Bronchial epithelial cell (primary cell): ENCODE measurements at regions not wholly inside any gene's neighbourhood (a gene's known extent, or its start where the extent isn't known, plus 50 kb on each side); places are given as distances from the start of the nearest gene placed in this dataset.

ENCODE experiments used
- DNase-seq: peaks from one replicate; pipeline ENCODE4 v3.0.0-alpha.2; 2010; ENCODE audit warnings: low read depth
- FAIRE-seq: peaks from 2 replicates; lab custom pipeline; 2011; peaks lifted over from hg19 to GRCh38; lab: Jason Lieb, UNC
- H3K27me3 ChIP-seq: 2 replicates; pipeline ENCODE4 v1.5.1; 2011; ENCODE audit warnings: low read length; ENCODE audit not compliant: control insufficient read depth, insufficient read depth
- H3K36me3 ChIP-seq: 2 replicates; pipeline ENCODE4 v1.5.1; 2011; ENCODE audit warnings: low read length; ENCODE audit not compliant: control insufficient read depth, insufficient read depth
- H3K4me3 ChIP-seq: 2 replicates; pipeline ENCODE4 v1.5.1; 2011; ENCODE audit warnings: mild to moderate bottlenecking, low read depth, low read length, control low read depth
- TF ChIP-seq, protein P1 (sequence below): IDR thresholded peaks from 2 replicates; pipeline ENCODE4 v1.5.1; 2011; ENCODE audit warnings: mild to moderate bottlenecking, moderate library complexity, low read length, control low read depth, inconsistent platforms; ENCODE audit not compliant: insufficient read depth, severe bottlenecking

DNA sequence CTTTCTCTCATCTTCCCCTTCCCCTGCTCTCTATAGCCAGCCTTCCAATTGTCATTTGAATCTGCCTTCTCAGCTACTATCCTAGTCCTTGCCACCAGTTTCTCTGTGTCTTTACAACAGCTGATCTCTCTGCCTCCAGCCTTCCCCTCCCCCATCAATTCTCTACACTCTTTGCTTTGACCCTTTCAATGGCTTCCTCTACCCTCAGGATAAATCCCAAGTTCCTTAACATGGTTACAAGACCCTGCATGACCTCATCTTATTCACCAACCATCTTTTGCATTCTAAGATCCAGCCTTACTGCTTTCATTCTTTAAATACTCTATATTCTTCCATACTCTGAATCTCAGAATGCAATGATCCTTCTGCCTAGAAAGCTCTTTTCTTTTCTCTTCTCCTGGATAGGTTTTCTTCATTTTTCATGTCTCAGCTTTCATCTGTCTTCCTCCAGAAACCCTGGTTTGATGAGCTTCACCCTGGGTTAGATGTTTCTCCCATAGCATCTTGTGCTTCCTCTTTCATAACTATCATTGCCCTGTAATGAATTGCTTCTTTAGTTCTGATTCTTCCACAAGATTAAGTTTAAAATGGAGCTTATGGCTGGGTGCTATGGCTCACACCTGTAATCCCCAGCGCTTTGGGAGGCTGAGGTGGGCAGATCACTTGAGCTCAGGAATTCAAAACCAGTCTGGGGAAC is 58.6 kb upstream of the ZSWIM6 start:
- DNase-seq (no peak), FAIRE-seq (no peak)
- TF ChIP-seq, protein P1, sequence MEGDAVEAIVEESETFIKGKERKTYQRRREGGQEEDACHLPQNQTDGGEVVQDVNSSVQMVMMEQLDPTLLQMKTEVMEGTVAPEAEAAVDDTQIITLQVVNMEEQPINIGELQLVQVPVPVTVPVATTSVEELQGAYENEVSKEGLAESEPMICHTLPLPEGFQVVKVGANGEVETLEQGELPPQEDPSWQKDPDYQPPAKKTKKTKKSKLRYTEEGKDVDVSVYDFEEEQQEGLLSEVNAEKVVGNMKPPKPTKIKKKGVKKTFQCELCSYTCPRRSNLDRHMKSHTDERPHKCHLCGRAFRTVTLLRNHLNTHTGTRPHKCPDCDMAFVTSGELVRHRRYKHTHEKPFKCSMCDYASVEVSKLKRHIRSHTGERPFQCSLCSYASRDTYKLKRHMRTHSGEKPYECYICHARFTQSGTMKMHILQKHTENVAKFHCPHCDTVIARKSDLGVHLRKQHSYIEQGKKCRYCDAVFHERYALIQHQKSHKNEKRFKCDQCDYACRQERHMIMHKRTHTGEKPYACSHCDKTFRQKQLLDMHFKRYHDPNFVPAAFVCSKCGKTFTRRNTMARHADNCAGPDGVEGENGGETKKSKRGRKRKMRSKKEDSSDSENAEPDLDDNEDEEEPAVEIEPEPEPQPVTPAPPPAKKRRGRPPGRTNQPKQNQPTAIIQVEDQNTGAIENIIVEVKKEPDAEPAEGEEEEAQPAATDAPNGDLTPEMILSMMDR, result no peak
- Histone ChIP-seq H3K36me3 (no peaks in the 10 kb centered on the region), H3K4me3 (no peak overlapping the region), H3K27me3 (no peaks in the 10 kb centered on the region)

GRCh38 chr5:61274511-61274911 is 57.5 kb upstream of the ZSWIM6 start:
- FAIRE-seq, result no peak
- TF ChIP-seq, protein P1, result no peak
- H3K36me3 ChIP-seq, result no peaks in the 10 kb centered on the region

DNA sequence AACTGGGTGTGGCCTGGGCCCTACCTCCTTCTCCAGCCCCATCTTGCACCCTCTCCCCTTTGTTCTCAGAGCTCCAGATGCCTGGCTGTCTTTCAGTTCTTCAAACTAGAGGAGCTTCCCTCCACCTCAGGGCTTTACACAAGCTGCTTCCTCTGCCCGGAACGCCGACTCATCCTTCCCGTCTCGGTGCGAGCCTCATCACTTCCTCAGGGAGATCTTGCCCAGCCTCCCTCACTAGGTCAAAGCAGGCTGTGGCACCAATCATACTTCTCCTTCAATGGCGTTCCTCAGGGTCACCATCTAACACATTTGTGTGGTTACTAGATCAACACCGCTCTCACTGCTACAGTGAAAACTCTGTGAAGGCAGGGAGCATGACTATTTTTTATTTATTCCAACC is 56.2 kb upstream of the ZSWIM6 start:
- FAIRE-seq (no peak), DNase-seq (peak; percentile 75)
- Histone ChIP-seq H3K4me3 (no peak overlapping the region), H3K36me3 (no peaks in the 10 kb centered on the region), H3K27me3 (no peaks in the 10 kb centered on the region)
- TF ChIP-seq, protein P1, result no peak

More at GRCh38 chr5:61274511-61274911, 57.5 kb upstream of the ZSWIM6 start:
- no peak for DNase-seq
- H3K27me3 ChIP-seq, result no peaks in the 10 kb centered on the region
- H3K4me3 ChIP-seq, result no peak overlapping the region

DNA sequence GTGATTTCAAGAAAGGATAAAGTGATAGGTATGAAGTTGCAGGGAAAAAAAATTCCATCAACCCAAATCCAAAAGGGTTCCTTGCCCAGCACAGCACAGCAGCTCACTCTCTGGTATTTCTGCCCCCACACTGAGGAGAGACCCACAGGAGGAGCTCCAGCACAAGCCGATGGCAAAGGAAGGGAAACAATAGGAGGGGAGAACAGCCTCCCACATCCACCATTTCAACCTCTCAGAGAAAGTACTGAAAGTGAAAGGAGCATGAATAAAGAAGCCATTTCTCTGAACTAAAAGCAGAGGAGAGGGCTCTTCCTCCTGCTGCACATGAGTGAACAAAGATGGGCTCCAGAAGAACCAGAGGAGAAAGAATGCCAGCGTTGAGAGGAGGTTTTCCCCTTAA is 54.9 kb upstream of the ZSWIM6 start:
- Histone ChIP-seq H3K36me3 (no peaks in the 10 kb centered on the region), H3K4me3 (no peak overlapping the region), H3K27me3 (no peaks in the 10 kb centered on the region)
- TF ChIP-seq, protein P1, result no peak
- DNase-seq (no peak), FAIRE-seq (no peak)

DNA sequence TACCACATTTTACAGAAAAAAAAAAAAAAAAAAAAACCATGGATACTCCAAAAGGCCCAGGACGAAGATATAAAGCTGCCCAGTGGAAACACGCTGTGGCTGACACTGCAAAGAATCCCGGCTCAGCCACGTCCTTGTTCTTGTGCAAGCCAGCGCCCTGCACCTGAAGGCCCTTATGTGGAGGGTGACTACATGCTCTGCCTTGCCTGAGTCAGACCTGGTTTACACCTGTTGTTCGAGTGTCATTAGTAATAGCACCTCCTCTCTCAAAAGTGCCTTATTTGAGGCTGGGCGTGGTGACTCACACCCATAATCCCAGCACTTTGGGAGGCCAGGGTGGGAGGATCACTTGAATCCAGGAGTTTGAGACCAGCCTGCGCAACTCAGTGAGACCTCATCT is 54.3 kb upstream of the ZSWIM6 start:
- no peak for FAIRE-seq
- Histone ChIP-seq H3K27me3 (no peaks in the 10 kb centered on the region), H3K4me3 (no peak overlapping the region), H3K36me3 (no peaks in the 10 kb centered on the region)
- TF ChIP-seq, protein P1, result no peak
- DNase-seq, result peak; percentile 97

- DNase-seq, result no peak
Measured at GRCh38 chr5:61279725-61280124, 52.3 kb upstream of the ZSWIM6 start.

More at GRCh38 chr5:61279725-61280124, 52.3 kb upstream of the ZSWIM6 start:
- H3K4me3 ChIP-seq, result no peak overlapping the region
- no peak for FAIRE-seq
- TF ChIP-seq, protein P1, result no peak
- H3K27me3 ChIP-seq, result no peaks in the 10 kb centered on the region
- H3K36me3 ChIP-seq, result no peaks in the 10 kb centered on the region
